ENCODE measurements at regions not wholly inside any gene's neighbourhood (a gene's known extent, or its start where the extent isn't known, plus 50 kb on each side); places are given as distances from the start of the nearest gene placed in this dataset.

GRCh38 chr2:207308519-207309224 is 142.9 kb upstream of the KLF7 start:
- H3K27ac Mint-ChIP-seq: no peak overlapping the region
- ATAC-seq (replicated peaks): no peak

DNA sequence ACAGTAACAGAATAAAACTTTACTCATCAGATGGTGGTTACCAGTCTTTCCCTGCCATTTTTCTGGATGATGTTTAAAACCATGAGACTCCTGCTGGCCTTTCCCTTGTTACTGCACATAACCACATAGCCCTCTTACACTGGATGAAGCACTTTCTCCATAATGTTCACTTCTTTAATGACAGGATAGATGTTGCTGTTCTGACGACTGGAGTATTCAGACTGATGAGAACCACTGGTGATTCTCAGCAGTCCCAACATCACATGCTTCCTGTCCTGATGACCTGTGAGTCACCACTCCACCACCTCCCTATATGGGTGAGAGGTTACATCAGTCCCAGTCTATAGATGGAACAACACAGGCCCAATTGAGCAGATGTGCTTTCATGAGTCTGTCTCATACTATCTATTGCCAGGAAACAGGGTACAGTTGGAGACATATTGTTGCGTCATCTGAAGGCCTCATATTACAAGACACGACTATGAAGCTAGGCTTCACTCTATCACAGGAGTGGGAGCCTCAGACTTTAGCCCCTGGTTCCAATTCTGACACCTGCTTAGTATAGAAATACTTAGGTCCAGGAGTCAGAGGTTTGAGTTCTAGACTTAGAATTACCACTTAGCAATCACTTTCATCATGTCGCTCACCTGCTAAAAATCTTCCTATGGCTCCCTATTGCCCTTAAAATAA is 145.7 kb upstream of the KLF7 start:
- H3K27me3 Mint-ChIP-seq: no peaks in the 10 kb centered on the region
- peak; percentile 83 to 96 for ATAC-seq (replicated peaks)
- DNase-seq: no peak
- H3K9me3 Mint-ChIP-seq: no peaks in the 10 kb centered on the region
- H3K27ac Mint-ChIP-seq: peak overlapping the region; percentile 60
- no peaks in the 10 kb centered on the region for H3K36me3 Mint-ChIP-seq
- H3K4me1 Mint-ChIP-seq: peaks cover 9 to 11% of the 10 kb centered on the region in 2 donors
- peak overlapping the region in 1 of 2 donors; percentile 36 for H3K4me3 Mint-ChIP-seq

More at GRCh38 chr2:207308519-207309224, 142.9 kb upstream of the KLF7 start:
- peaks cover 9 to 11% of the 10 kb centered on the region in 2 donors for H3K4me1 Mint-ChIP-seq
- H3K4me3 Mint-ChIP-seq: no peak overlapping the region
- H3K36me3 Mint-ChIP-seq: no peaks in the 10 kb centered on the region
- H3K9me3 Mint-ChIP-seq: no peaks in the 10 kb centered on the region
- DNase-seq: no peak
- no peaks in the 10 kb centered on the region for H3K27me3 Mint-ChIP-seq

GRCh38 chr2:207312006-207312356 is 146.2 kb upstream of the KLF7 start:
- no peak for ATAC-seq (replicated peaks)
- no peak overlapping the region for H3K27ac Mint-ChIP-seq
- peaks cover 9 to 11% of the 10 kb centered on the region in 2 donors for H3K4me1 Mint-ChIP-seq
- no peak overlapping the region for H3K4me3 Mint-ChIP-seq
- no peaks in the 10 kb centered on the region for H3K27me3 Mint-ChIP-seq
- DNase-seq: no peak
- no peaks in the 10 kb centered on the region for H3K9me3 Mint-ChIP-seq
- H3K36me3 Mint-ChIP-seq: no peaks in the 10 kb centered on the region

DNA sequence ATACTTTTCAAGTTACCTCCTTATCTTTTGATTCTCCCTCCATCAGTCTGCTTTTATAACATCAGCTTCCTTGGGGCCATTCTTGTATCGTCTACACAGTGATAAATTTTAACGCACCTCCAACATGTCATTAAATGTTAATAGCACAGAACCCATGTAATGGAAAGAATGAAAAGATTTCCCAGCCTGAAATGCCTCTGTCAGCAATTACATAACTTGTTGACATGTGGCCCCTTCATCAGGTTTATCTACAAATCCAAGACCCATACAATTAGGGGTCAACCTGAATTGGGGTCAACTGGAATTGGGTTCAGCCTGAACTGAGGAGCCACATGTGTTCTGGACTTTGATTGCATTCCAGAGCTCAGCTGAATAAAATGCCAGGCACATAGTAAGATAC is 148.2 kb upstream of the KLF7 start:
- no peaks in the 10 kb centered on the region for H3K36me3 Mint-ChIP-seq
- no peak for DNase-seq
- peaks cover 11 to 15% of the 10 kb centered on the region in 2 donors for H3K4me1 Mint-ChIP-seq
- H3K4me3 Mint-ChIP-seq: no peak overlapping the region
- H3K27ac Mint-ChIP-seq: no peak overlapping the region
- H3K27me3 Mint-ChIP-seq: no peaks in the 10 kb centered on the region
- H3K9me3 Mint-ChIP-seq: no peaks in the 10 kb centered on the region
- no peak for ATAC-seq (replicated peaks)

- H3K27me3 Mint-ChIP-seq: no peaks in the 10 kb centered on the region
- no peaks in the 10 kb centered on the region for H3K9me3 Mint-ChIP-seq
- DNase-seq (no peak), ATAC-seq (replicated peaks) (no peak)
- H3K4me3 Mint-ChIP-seq: no peak overlapping the region
- no peak overlapping the region for H3K27ac Mint-ChIP-seq
- H3K4me1 Mint-ChIP-seq: peaks cover 19 to 20% of the 10 kb centered on the region in 2 donors
- H3K36me3 Mint-ChIP-seq: no peaks in the 10 kb centered on the region
Measured at GRCh38 chr2:207315131-207315530, 149.4 kb upstream of the KLF7 start.

DNA sequence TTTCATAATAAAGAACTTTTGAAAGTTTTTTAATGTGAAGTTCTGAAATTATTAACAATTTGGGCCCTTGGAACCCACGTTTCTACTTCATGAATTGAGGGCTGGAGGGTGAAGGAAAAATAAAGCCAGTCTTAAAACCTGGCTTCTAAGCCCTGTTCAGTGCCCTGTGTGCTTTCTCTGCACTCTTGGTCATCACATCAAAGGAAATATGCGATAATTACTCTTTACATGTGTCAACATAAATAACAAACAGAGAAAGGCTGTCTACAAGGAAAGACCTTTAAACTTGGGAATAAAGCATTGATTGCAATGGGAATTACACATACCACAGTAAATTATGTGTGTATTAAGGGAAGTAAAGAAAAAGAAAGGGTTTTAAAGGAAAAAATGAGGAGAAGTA is 150.7 kb upstream of the KLF7 start:
- peaks cover 20 to 21% of the 10 kb centered on the region in 2 donors for H3K4me1 Mint-ChIP-seq
- no peak overlapping the region for H3K4me3 Mint-ChIP-seq
- H3K9me3 Mint-ChIP-seq: no peaks in the 10 kb centered on the region
- H3K27ac Mint-ChIP-seq: no peak overlapping the region
- ATAC-seq (replicated peaks): no peak
- no peaks in the 10 kb centered on the region for H3K27me3 Mint-ChIP-seq
- H3K36me3 Mint-ChIP-seq: no peaks in the 10 kb centered on the region
- no peak for DNase-seq

- H3K4me3 Mint-ChIP-seq: no peak overlapping the region
- DNase-seq (no peak), ATAC-seq (replicated peaks) (no peak)
- no peaks in the 10 kb centered on the region for H3K36me3 Mint-ChIP-seq
- H3K4me1 Mint-ChIP-seq: peaks cover 20 to 23% of the 10 kb centered on the region in 2 donors
- no peaks in the 10 kb centered on the region for H3K27me3 Mint-ChIP-seq
- H3K27ac Mint-ChIP-seq: no peak overlapping the region
- H3K9me3 Mint-ChIP-seq: no peaks in the 10 kb centered on the region
Measured at GRCh38 chr2:207316906-207317305, 151.2 kb upstream of the KLF7 start.

DNA sequence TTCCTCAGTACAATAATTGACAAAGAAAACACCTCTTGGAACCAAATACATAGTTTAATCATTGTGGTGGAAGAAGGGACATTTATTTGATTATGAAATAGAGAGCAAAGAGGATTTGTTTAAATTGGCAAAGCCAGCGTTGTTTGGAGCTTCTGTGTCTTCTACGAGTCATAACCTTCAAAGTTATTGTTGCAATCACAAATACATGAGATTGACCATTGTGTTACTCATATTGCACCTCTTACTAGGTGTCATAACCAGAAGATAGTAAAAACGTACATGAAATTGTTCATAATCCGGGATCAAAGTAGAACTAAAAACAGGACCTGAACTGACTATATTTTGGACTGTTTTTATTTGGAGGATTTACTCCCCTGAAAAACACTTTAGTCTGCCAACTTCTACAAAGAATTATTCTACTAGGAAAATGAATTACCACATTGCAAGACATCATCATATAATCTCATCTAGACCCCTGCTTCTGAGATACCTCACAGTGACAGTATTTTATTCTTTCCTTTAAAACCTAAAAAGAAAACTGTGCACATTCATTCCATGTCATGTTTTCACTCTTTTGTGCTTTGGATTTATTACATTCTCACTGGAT is 151.7 kb upstream of the KLF7 start:
- no peak for DNase-seq
- Mint-ChIP-seq H3K4me3 (no peak overlapping the region), H3K27ac (no peak overlapping the region), H3K9me3 (no peaks in the 10 kb centered on the region), H3K27me3 (no peaks in the 10 kb centered on the region), H3K4me1 (peaks cover 18 to 21% of the 10 kb centered on the region in 2 donors), H3K36me3 (no peaks in the 10 kb centered on the region)
- ATAC-seq (replicated peaks): no peak

GRCh38 chr2:207318181-207318628 is 152.5 kb upstream of the KLF7 start:
- no peak overlapping the region for H3K27ac Mint-ChIP-seq
- ATAC-seq (replicated peaks) (no peak), DNase-seq (no peak)
- peaks cover 18 to 21% of the 10 kb centered on the region in 2 donors for H3K4me1 Mint-ChIP-seq
- H3K27me3 Mint-ChIP-seq: no peaks in the 10 kb centered on the region
- H3K4me3 Mint-ChIP-seq: no peak overlapping the region
- no peaks in the 10 kb centered on the region for H3K9me3 Mint-ChIP-seq
- no peaks in the 10 kb centered on the region for H3K36me3 Mint-ChIP-seq

- H3K9me3 Mint-ChIP-seq: no peaks in the 10 kb centered on the region
- peaks cover 0 to 3% of the 10 kb centered on the region in 2 donors for H3K36me3 Mint-ChIP-seq
- no peak overlapping the region for H3K27ac Mint-ChIP-seq
- no peak overlapping the region for H3K4me3 Mint-ChIP-seq
- peak; percentile 71 to 86 for ATAC-seq (replicated peaks)
- H3K4me1 Mint-ChIP-seq: peaks cover 18 to 21% of the 10 kb centered on the region in 2 donors
- no peak for DNase-seq
- no peaks in the 10 kb centered on the region for H3K27me3 Mint-ChIP-seq
Measured at GRCh38 chr2:207319316-207319715, 153.6 kb upstream of the KLF7 start.

DNA sequence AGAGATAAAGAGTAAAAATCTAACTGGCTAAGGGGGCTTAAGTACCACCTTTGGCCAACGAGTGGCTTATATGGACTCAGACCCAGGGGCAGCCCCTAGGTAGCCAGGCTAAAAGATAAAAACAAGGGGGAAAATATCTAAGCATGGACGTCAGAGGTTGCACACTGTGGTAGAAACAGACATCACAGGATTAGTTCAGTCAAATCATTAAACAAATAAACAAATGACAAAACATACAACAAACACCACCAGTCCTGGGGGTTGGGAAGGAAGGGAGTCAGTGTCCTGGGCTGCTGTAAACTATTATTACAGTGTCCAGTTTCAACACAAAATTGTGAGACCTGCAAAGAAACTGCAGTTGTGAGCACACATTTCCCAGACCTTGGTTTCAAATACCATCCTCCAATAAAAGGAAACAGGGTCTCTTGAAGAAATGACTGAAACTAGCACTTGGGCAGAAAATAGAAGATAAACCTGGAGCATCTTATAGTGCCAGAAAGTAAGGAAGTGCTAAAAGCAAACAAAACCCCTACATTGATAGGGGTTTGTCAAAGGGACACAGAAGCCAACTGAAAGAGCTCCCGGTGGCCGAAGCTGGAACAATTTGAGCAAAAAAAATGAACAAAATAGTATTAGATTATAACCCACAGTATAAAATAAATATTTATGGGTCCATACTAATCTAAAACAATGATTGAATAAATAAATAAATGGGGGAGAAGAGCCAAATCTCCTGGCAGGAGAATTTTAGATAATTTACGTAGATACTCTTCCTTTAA is 154.8 kb upstream of the KLF7 start:
- no peak for DNase-seq
- H3K36me3 Mint-ChIP-seq: peaks cover 0 to 3% of the 10 kb centered on the region in 2 donors
- no peaks in the 10 kb centered on the region for H3K27me3 Mint-ChIP-seq
- no peak overlapping the region for H3K4me3 Mint-ChIP-seq
- H3K9me3 Mint-ChIP-seq: no peaks in the 10 kb centered on the region
- H3K27ac Mint-ChIP-seq: peak overlapping the region; percentile 25
- peaks cover 18 to 21% of the 10 kb centered on the region in 2 donors for H3K4me1 Mint-ChIP-seq
- no peak for ATAC-seq (replicated peaks)

DNA sequence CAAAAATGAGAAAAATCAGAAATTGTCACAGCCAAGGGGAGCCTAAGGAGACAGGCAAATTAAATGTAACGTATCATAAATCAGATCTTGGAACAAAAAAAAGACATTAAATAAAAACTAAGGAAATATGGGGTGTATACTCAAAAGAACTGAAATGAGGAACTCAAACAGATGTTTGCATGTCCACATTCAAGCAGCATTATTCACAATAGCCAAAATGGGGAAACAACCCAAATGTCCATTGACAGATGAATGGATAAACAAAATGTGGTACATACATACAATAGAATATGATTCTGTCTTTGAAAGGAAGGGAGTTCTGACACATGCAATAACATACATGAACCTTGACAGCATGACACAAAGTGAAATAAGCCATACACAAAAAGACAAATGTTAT is 155.8 kb upstream of the KLF7 start:
- Mint-ChIP-seq H3K4me3 (no peak overlapping the region), H3K4me1 (peaks cover 18 to 21% of the 10 kb centered on the region in 2 donors), H3K27me3 (no peaks in the 10 kb centered on the region), H3K27ac (no peak overlapping the region), H3K36me3 (peaks cover 0 to 3% of the 10 kb centered on the region in 2 donors), H3K9me3 (no peaks in the 10 kb centered on the region)
- ATAC-seq (replicated peaks) (peak; percentile 27 to 44), DNase-seq (no peak)

DNA sequence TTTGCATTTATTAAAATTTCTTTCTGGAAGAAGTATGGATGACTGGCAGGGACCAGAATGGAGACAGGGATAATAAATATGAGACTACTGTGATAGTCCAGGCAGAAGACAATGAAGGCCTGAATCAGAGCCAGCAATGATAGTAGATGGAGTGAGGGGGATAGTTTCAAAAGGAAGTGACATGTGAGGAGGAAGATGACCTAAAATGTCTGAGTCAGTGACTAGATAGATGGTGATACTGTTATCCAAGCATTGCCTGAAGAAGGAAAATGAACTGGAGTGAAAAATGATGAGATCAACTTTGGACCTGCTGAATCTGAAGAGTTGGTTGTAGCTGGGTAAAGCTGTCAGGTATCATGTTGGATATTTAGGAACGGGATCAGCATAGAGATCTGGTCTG is 158.3 kb upstream of the KLF7 start:
- ATAC-seq (replicated peaks): no peak
- H3K4me1 Mint-ChIP-seq: peaks cover 29 to 35% of the 10 kb centered on the region in 2 donors
- no peak overlapping the region for H3K4me3 Mint-ChIP-seq
- no peaks in the 10 kb centered on the region for H3K27me3 Mint-ChIP-seq
- H3K27ac Mint-ChIP-seq: no peak overlapping the region
- H3K36me3 Mint-ChIP-seq: peaks cover 0 to 3% of the 10 kb centered on the region in 2 donors
- no peaks in the 10 kb centered on the region for H3K9me3 Mint-ChIP-seq
- DNase-seq: no peak

- DNase-seq: no peak
- peak overlapping the region; percentile 32 for H3K27ac Mint-ChIP-seq
- H3K9me3 Mint-ChIP-seq: no peaks in the 10 kb centered on the region
- no peaks in the 10 kb centered on the region for H3K27me3 Mint-ChIP-seq
- no peak overlapping the region for H3K4me3 Mint-ChIP-seq
- peaks cover 25 to 42% of the 10 kb centered on the region in 2 donors for H3K4me1 Mint-ChIP-seq
- H3K36me3 Mint-ChIP-seq: peaks cover 3% of the 10 kb centered on the region in 2 donors
- ATAC-seq (replicated peaks): no peak
Measured at GRCh38 chr2:207327513-207327912, 161.8 kb upstream of the KLF7 start.
